Glomerular endothelial cell (primary cell): ENCODE measurements at regions not wholly inside any gene's neighbourhood (a gene's known extent, or its start where the extent isn't known, plus 50 kb on each side); places are given as distances from the start of the nearest gene placed in this dataset.

Source experiments
- DNase-seq: peaks from one replicate; pipeline ENCODE4 v3.0.0-alpha.2; 2011; ENCODE audit warnings: low read depth, low spot score; ENCODE audit errors: extremely low read depth

DNA sequence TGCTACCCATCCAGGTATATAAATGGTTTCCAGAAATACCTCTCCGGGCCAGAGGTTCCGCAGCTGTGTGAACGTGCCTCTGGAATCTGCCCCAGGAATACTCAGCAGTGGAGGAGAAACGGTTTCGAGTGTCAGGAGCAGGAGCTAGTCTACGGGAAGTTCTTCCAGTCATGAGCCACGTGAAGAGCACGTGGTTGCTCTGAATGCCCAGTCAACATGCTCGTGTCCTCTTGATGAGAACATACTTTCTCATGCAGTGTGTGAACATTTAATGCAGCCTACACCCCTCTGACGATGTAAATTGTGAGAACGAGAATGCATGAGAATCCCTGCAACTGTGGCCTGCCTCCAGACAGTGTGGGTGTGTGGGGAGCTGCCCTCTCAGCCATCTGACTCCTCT lies 277.0 kb upstream of the SHH start:
- no peak for DNase-seq

DNA sequence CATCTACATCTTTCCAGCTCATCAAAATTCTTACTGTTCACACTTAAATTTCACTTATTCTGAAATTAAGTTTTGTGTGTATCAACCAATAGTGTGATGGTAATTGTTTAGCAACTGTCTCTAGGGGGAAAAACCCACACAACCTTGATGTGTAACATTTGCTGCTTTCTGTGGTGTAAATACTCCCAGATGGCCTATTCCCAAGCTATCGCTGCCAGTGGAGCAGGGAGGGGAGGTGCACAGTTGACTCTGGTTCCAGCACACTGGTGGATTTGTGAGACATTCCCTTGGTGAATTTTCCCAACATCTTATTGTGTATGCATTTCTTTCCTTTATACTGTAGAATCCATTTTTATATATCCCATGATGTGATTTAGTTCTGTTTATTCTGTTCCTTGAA lies 275.9 kb upstream of the SHH start:
- no peak for DNase-seq

DNA sequence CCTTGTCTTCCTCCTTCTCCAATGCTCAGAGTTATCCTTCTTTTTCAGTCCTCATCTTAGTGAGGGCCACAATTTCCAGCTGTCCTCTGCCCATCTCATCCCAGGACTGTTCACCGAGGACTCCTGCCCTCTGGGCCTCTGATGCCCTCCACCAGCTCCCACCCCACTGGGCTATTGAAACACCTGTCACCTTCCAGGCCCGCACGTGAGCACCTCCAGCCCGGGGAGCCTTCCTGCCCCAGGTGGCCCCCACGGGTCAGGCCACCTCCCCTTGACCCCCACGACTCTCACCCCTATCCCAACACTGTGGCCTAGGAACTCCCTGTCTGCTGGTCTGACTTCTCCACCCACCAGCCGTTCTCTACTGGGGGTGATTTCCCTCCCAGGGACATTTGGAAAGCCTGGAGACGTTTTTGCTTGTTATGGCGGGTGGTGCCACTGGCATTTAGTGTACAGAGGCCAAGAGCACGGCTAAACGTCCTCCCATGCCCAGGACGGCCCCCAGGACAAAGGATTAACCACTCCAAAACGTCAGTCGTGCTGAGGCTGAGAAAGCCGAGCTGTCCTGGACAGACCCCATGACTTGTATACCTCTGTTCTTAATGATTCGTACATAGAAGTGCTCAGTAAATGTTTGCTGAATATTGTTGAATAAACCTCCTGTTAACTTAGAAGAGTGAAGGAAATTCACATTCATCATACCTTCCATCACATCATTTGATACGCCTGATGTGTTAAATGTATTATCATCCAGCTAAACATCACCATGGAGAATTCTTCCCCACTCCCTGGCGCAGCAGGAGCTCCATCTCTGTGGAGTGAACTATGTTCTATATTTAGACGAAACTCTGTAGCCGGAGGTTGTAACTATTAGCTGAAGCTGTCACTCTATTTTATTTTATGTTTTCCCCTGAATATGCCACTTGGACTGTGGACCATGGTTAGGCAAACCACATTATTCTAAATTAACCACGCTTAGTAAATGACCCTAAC lies 270.1 kb upstream of the SHH start:
- no peak for DNase-seq

DNA sequence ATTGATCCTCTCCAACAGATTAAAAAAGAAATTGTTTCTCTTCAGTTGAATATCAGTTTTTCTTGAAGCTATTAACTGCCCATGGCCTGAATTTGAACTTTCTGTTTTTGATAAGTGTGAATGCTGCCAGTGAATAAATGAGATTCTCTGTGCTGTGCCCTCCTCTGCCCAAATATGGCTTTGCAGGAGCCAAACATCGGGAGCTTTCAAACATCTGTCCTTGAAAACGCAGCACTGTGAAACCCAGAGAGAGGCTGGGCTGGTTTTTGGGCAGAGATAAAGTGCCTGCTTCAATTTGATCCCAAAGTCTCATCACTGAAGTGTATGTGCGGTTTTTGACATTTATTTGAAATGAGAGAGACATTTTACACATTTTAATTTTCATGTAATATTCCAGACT lies 268.3 kb upstream of the SHH start:
- no peak for DNase-seq

DNA sequence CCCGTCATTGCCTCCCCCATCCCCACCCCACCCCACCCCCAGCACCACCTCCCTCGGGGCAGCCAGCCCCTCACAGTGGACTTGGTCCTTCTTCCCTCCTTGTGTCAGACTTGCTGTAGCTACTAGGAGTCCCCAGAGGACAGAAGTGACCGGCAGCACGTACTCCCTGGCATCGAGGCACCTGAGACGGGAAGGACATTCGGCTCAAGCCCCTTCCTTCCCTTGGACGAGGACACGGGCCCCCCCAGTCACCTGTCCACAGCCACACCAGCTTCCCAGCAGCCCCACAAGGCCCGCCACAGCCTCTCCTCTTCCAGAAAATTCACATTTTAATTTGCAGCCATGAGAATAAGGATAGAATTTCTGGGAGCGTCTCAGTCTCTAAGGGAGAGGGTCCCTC lies 267.8 kb upstream of the SHH start:
- no peak for DNase-seq

DNA sequence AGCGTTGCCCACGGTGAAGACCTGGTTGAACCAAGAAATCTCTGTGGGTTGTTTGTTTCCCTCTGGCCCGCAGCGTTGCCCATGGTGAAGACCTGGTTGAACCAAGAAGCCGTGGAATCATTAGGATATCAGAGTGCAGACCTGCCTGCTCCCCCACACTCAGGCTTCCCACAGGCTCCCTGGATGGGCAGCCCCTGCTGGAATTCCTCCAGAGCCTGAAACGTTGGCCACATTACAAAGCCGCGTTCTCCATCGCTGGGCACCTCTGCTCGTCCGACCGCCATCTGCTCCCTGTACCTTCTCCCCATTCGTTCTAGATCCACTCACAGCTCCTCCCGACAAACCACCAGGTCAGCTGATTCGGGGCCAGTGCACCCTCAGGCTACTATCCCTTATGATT lies 266.9 kb upstream of the SHH start:
- no peak for DNase-seq

DNA sequence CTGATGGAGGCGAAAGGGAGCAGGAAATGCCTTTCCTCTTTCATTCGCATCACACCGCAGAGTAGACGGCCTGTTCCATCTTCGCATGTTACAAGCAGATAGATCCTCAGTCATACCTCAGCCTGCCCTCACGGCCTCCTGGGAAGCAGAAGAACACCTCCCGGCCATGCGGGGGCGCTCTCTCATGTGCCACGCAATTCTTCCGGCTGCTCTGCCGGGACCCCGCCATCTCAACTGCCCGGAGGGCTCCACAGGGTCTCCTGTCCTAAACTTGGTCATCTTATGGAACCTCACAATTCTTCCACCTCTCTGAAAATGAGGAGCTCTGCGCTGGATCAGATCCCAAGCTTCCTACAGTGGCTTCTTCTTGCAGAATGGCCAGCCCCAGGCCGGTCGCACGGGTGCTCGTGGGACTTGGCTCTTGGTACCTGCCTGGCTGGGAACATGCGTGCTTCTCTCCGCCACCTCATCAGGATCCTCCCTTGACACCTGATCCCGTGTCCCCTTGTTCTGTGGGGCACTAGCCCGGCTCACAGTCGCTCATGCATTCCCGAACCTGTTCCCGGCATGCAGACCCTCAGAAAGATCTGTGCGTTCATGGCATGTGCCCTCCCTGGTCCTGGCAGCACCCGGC lies 262.8 kb upstream of the SHH start:
- no peak for DNase-seq

DNA sequence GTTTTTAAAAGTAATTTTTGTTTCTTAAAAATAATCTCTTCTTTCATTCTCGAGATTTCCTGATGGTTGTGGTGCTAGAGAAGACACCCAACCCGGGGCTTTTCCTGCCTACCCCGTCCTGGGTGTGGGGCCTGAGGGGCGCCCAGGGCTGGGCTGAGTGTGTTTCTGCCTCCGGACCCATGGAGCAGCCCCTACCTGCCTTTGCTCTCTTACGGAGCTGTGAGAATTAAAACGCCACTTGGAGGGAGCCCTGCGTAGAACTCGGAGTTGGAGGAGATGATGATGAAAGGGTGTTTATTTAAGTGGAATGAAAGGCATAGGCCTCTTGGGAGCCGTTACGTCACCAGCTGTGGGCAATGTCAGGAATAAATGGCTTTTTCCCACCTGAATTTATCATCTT lies 261.8 kb upstream of the SHH start:
- no peak for DNase-seq

DNA sequence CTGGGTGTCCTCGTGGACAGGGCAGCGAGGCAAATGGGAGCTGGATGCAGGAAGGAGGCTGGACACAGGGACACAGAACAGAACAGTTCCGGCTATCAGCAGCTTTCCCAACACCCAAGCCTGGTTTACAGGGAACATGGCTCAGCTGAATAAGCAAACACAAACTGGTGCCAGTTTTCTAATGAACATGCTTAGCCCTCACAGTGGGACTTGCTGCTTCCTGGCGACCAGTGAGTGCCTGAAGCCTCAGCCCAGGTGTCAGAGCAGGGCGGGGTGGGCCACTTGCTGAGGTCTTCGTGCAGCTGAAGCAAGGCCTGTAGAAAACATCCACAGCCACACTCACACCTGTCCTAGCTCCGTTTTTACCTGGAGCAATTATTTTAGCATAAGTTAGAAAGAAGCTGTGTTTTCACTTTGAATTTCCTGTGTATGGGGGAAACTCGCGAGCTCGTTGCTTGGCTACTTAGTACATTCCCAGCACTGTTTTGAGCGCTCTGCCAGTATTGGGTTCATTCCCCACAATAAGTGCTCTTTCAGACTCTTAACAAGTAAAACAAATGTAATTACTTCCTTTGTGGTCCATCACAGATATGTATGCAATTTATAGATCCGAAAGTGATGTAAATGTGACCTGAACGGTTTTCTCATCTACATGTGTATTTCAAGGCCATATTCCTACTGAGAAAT lies 261.2 kb upstream of the SHH start:
- no peak for DNase-seq

DNA sequence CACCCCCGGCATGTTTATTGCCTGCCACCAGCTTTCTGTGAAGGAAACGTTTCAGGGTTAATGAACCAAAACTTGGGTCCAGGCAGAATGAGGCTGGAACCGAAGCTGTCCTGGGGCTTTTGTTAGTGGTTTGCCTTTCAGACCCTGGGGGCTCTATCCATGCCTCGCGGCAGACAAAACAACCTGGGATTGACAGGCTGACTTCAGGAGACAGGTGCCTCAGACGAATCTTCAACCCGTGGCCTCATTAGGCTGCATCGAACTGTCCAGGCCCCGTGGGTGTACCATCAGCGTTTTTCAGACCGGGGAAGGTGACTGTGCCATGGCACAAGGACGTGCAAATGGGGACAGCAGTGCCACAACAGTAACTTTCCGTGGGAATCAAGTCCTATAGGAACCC lies 259.3 kb upstream of the SHH start:
- no peak for DNase-seq

DNA sequence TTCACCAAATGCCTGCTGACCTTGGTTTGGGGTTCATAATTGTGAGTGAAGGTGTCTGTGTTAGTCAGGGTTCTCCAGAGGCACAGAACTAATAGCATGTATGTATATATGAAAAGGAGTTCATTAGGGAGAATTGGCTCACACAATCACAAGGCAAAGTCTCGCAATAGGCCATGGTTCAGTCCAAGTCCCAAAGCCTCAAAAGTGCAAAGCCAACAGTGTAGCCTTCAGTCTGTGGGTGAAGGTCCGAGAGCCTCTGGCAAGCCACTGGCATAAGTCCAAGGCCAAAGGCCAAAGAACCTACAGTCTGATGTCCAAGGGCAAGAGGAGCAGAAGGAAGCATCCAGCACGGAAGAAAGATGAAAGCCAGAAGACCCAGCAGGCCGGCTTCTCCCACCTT lies 257.6 kb upstream of the SHH start:
- no peak for DNase-seq

DNA sequence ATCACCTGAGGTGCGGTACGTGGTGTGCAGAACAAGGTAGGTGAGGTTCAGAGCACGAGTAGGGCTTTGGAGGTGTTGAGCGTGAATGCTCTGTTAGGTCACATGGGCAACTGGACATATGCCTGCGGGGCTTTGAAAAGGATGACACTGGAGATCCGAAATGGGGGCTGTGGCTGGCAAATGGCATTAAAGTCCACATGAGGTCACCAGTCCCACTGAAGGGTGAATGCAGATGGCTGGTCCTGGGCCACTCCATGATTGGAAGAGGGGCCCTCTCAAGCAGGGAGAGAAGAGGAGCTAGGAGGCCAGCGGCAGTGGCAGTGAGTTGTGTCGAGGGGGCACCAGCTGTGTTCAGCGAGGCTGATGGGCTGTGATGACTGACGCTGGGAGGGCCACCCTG lies 254.9 kb upstream of the SHH start:
- no peak for DNase-seq

DNA sequence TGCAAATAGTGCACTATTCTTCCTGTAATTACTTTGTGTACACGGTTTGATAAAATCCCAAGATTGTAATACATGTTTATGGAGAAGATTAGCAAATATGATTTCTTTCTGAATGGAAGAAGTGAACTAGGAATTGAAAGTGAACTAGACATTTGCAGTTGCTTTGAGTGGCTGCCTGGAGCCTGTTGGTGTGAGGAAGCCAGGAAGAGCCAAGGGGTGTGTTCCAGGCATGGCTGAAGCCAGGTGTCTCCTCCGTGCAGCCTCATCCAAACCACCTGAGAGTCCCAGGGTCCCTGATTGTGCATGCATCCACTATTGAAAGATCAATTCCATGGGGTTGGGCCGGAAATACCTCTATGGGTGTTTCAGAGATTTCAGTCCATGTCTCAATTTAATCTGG lies 253.1 kb upstream of the SHH start:
- no peak for DNase-seq

DNA sequence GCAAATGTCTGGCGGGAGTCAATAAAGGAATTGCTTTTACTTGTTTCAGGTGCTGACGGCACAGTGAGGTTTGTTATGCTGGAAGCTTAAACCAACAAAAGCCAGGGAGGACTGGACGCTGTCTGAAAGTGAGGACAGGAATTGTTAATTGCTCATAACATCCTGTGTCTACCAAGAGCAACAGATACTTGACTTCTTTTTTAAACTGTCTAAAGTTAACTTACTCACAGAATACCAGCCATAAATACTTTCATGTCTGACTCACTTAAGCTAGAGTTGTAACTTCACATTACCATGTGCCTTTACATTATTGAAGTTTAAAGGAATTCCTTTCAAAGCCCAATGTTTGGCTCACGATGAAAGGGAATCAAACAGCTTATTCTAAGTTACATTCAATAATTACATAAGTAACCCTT lies 252.7 kb upstream of the SHH start:
- no peak for DNase-seq

DNA sequence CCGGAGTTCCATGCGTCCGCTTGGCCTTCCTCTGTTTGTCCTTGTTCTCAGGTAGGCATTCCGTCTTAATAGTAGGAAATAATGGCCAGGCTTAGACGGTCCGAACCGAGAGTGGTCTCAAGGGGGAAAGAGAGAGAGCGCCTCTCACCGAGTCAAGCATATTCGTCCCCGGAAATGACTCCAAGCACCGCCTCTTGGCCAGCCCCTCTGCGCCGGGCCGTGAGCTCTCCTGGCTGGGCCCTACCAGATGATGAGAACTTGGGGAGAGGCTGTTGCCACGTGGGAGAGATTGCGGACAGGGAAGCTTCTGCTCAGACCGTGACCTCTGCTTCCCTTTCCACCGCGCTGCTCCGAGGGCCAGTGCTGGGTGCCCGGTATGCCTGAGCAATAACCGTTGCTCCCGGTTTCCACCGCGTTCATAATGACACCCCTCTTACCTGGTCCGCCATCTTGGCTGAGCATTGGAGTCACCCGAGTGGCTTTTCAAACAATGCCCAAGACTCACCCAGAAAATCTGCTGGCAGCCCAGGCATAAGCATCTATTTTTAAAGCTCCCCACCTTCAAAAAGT lies 251.1 kb upstream of the SHH start:
- no peak for DNase-seq

DNA sequence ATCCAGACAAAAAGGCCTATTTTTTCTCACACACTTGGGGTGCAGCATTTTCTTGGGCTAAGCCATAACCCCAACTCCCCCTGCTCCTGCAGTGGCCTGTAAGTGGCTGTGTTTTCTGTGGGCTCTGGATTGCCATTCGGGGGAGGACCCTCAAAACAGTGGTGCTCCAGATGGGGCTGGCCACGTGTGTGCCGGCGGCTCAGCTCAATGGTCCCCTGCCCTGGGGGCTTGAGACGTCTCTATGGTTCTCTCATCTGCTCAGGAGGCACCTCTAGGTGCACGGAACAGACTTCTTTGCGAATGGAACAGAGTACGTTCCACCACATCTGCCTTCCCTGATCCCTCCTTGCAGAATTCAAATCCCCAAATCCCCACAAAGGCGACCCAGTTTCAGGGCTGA lies 250.0 kb upstream of the SHH start:
- DNase-seq = no peak

DNA sequence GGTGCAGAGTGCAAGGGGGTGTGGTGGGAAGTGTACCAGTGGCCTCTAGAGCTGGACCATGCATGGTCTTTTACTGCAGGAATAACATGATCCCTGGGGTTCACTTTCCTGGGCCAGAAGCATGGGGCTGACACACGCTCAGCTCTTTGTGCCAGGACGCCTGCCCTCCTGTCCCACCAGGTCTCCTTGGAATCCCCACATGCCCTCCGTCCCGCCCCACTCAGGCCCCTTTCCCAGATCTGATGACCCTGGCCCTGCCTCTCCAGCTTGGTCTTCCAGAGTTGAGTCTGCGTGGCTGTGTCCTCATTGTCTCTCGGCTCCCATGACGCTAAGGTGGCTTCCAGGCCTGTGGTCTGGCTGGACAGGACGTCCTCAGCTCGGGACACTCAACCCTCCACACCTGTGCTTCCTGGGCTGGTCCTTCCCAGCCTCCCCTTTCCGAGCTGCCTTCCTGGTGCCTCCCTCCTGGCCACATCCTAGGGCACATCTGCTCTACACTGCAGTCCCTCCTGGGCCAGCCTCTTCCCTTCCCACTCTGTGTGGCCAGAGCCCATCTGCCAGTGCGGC lies 249.5 kb upstream of the SHH start:
- no peak for DNase-seq

DNA sequence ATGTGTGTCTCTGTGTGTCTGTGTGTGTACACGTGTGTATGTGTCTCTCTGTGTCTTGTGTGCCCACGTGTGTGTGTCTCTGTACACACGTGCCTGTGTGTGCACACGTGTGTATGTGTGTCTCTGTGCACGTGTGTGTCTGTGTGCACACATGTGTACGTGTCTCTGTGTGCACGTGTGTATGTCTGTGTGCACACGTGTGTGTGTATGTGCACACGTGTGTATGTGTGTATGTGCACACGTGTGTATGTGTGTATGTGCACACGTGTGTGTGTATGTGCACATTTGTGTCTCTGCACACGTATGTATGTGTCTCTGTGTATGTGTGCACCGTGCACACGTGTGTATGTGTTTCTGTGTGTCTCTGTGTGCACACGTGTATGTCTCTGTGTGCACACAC lies 248.7 kb upstream of the SHH start:
- DNase-seq = no peak

DNA sequence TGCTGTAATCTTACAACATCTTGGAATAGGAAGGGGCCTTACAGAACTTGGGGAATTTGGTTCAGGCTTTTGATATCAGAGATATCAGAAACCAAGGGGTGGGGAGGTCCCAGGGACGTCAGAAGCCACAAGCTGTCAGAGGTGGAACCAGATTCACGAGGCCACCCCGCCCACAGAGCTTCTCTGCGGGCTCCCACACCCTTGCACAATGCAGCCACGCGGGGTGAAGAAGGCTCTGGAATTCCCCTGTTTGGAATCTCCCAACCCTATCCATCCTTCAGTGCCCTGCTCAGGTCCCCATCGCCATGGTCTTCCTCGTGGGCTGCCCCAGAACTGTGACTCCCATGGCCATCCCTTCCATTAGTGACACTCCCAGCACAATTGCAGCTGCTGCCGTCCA lies 247.1 kb upstream of the SHH start:
- DNase-seq = no peak

DNA sequence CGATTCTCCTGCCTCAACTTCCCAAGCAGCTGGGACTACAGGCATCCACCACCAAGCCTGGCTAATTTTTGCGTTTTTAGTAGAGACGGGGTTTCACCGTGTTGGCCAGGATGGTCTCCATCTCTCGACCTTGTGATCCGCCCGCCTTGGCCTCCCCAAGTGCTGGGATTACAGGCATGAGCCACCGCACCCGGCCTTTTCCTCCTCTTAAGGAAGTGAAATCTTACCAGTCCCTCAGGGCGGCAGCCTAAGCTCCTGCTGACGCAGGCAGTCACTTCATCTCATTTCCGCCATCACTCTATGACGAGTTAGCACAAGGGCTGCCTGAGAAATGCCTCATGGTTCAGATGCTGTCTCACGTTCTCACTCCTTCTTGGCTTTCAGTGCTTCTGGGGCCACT lies 246.0 kb upstream of the SHH start:
- no peak for DNase-seq

DNA sequence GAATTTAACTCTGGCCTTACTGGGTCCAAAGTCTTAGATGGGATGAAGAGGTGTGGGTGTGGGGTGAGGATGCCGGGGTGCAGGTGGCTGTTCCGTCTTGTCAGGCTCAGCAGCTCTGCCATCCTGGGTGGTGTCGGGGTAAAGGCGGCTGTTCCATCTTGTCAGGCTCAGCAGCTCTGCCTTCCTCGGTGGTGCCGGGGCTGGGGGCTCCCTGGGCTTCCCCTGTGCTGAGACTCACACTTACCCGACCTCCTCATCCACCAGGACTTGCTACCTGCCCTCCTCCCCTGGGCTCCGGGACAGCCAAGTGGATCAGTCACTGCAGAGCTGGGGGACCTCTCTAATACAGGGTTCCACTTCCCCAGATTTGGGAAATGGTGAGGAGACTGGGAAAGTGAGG lies 244.3 kb upstream of the SHH start:
- no peak for DNase-seq
